Aorta (tissue), 5 donors: ENCODE measurements at regions not wholly inside any gene's neighbourhood (a gene's known extent, or its start where the extent isn't known, plus 50 kb on each side); places are given as distances from the start of the nearest gene placed in this dataset.

Experiments
- ATAC-seq: fragments of 200-7000 bp; cut with Tn5 transposase; one replicate; pipeline ENCODE4 v1.9.1; 2022; ENCODE audit warnings: moderate library complexity; ENCODE audit not compliant: low FRiP score
- DNase-seq, 2 donors: peaks; one replicate each; pipeline ENCODE4 v3.0.0-alpha.2; 2020
- H3K27ac ChIP-seq, 2 donors: one replicate each; pipeline ENCODE4 v1.5.1; 2013; ENCODE audit warnings: low read length in 2 of 2, mild to moderate bottlenecking in 2 of 2, moderate library complexity in 2 of 2, control low read depth in 1 of 2, inconsistent platforms in 1 of 2, low read depth in 1 of 2
- H3K27me3 ChIP-seq, 2 donors: one replicate each; pipeline ENCODE4 v1.6.1; 2013; ENCODE audit warnings: control low read depth in 1 of 2, low read length in 1 of 2, mild to moderate bottlenecking in 1 of 2, moderate library complexity in 1 of 2; ENCODE audit not compliant: insufficient read depth in 2 of 2, control insufficient read depth in 1 of 2
- H3K36me3 ChIP-seq, 2 donors: one replicate each; pipeline ENCODE4 v1.6.1; 2013; ENCODE audit warnings: control low read depth in 1 of 2, low read length in 1 of 2, mild to moderate bottlenecking in 1 of 2; ENCODE audit not compliant: insufficient read depth in 2 of 2, control insufficient read depth in 1 of 2
- H3K4me1 ChIP-seq, 2 donors: one replicate each; pipeline ENCODE4 v1.6.1; 2013; ENCODE audit warnings: low read length in 2 of 2, control low read depth in 1 of 2, mild to moderate bottlenecking in 1 of 2, moderate library complexity in 1 of 2; ENCODE audit not compliant: insufficient read depth in 2 of 2, control insufficient read depth in 1 of 2
- H3K4me3 ChIP-seq, 2 donors: one replicate each; pipeline ENCODE4 v1.5.1; 2013; ENCODE audit warnings: low read length in 2 of 2, control low read depth in 1 of 2, mild to moderate bottlenecking in 1 of 2
- H3K9me3 ChIP-seq: one replicate; pipeline ENCODE4 v1.6.1; 2013; ENCODE audit warnings: mild to moderate bottlenecking, low read length; ENCODE audit not compliant: control insufficient read depth
- WGBS, 2 donors: extraction: QIAGEN DNeasy Blood & Tissue Kit; methylation state at CpG; one replicate each; pipeline ENCODE4 v1.1.7; 2013; 5-methylcytosine and 5-hydroxymethylcytosine counted together
- intact Hi-C, 2 donors: fragments of 100-400 bp; cut with DNase I; formaldehyde crosslinking; loops; one replicate each; pipeline versions ENCODE4 v1.14.2 to v1.15.0; 2022
- donor health status: healthy with polysubstance abuse.
- donor health status: Bipolar disorder and iron deficiency.
- donor health status: DM: no; HTN: no; CAD: no.
- donor health status: DM: no; HTN: no; CAD: no.
- donor health status: DM: yes; HTN: yes; CAD: no.

DNA sequence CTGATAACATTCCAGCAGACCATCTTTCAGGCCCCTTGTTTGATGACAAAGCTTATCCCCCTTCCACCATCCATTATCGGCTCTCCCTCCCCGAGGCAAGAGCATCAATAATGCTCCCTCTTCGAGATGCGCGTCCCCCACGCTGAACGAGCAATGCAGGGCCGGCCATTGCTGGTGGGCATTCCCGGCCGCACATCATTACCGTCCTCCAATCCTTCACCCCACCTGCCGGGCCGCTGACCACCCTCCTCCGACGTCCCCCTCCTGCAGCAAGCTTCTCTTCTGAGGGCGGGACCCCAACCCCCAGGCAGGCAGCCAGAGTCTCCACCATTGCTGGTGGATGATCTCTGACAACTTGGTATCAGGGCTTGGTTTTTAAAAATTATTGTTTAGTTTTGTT lies 208.6 kb downstream of the SMAD2 start:
- no peak overlapping the region for H3K27ac ChIP-seq
- intact Hi-C loops = no loop called here
- DNase-seq = no peak

DNA sequence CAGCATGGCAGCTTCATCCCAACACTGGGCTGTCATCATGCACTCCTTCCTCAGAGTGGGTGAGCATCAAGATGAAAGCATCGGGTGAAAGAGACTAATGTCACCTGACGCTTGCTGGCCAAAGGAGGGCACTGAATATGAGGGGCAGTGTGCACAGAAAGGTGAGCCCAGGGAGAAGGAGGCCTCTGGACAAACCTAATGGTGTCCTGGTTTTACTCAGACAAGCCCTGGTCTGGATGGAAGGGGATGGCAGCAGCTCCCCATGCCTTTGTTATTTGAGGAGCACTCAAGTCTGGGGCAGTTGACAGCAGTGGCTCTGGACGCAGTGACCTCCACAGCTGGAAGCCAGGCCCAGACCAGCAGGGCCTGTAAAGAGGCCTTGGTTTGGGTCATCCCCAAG lies 209.7 kb downstream of the SMAD2 start:
- Histone ChIP-seq H3K27ac (no peak overlapping the region), H3K27me3 (no peaks in the 10 kb centered on the region), H3K4me3 (no peak overlapping the region), H3K36me3 (no peaks in the 10 kb centered on the region), H3K9me3 (no peaks in the 10 kb centered on the region), H3K4me1 (no peaks in the 10 kb centered on the region)
- 75 to 76% methylated on average over 3 of the region's 3 CpGs for WGBS, 2 donors
- intact Hi-C loops = no loop called here
- no peak for DNase-seq
- no peak for ATAC-seq

More for the DNA sequence above, 208.6 kb downstream of the SMAD2 start:
- H3K27me3 ChIP-seq = no peaks in the 10 kb centered on the region
- H3K4me3 ChIP-seq = no peak overlapping the region
- no peaks in the 10 kb centered on the region for H3K9me3 ChIP-seq
- no peaks in the 10 kb centered on the region for H3K36me3 ChIP-seq
- H3K4me1 ChIP-seq = no peaks in the 10 kb centered on the region
- no peak for ATAC-seq
- 71 to 78% methylated on average over 16 of the region's 16 CpGs for WGBS, 2 donors

DNA sequence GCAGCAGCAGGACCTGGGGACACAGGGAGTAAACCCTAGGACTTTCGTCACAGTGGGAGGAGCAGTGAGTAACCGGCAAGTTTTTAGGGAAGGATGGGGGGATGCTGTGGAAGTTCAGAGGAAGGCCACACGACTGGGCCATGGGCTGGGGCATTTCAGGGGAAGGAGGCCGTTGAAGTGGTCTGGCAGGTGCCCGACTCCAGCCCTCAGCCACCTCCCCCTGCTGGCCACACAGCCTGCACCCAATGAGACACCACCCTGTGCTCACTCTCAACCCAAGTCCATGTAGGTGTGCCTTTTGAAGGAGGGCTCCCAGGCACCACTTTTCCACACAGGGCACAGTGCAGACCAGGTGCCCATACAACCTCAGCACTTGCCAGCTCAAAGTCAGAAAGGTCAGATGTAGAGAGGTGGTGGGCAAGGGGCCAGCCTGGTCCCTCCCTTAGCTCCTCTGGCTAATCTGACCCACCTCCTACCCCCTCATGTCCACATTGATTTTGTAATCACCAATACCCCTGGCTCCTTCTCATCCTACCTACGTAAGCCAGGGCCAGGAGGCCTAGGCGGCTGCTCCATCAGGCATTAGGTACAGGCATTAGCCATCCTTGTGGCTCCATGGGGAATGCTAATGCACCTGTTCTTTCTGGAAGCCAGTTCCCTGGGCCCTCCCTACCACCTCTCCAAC lies 211.2 kb downstream of the SMAD2 start:
- Histone ChIP-seq H3K9me3 (no peaks in the 10 kb centered on the region), H3K4me3 (no peak overlapping the region), H3K27ac (no peak overlapping the region), H3K4me1 (no peaks in the 10 kb centered on the region), H3K36me3 (no peaks in the 10 kb centered on the region), H3K27me3 (no peaks in the 10 kb centered on the region)
- no peak for DNase-seq
- intact Hi-C loops = no loop called here
- ATAC-seq = no peak
- 78 to 87% methylated on average over 7 of the region's 7 CpGs for WGBS, 2 donors

DNA sequence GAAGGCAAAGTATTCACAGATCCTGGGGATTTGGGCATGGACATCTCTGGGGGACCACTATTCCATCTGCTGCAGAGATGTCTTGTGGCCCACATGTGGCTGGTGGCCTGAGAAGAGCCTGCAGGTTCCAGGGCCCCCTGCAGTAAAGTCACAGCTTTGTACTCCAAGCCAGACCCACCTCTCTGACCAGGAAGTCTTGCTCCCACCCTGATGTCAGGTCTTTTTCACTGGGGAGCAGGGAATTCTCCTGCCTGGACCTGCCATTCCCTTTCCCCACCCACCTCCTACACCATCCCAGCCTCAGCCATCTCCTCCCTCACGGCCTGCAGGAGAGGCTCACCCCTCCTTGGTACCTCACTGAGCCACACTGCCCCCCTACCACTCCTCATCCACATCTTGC lies 211.8 kb downstream of the SMAD2 start:
- Histone ChIP-seq H3K4me1 (no peaks in the 10 kb centered on the region), H3K27ac (no peak overlapping the region), H3K4me3 (no peak overlapping the region), H3K9me3 (no peaks in the 10 kb centered on the region), H3K27me3 (no peaks in the 10 kb centered on the region), H3K36me3 (no peaks in the 10 kb centered on the region)
- intact Hi-C loops = no loop called here
- DNase-seq (no peak), ATAC-seq (no peak)
- 63 to 72% methylated on average over 1 of the region's 1 CpG for WGBS, 2 donors

DNA sequence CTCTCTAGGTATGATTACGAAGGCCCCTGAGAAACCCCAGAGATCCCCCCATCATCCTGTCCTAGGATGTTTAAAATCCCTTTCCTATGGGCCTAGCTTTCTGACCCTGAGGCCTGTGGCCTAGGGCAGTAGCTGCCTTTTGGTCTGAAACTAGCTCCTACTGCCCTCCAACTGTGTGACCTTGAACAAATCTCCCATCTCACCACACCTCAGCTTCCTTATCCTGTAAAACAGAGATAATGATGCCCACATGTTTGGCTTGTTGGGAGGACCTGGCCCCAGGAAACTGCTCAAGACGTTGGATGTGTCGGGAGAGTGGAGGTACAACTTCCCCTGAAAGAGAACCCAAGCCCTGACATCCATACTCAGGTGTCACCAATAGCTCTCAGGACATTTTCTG lies 213.2 kb downstream of the SMAD2 start:
- DNase-seq (no peak), ATAC-seq (no peak)
- WGBS, 2 donors = 78 to 83% methylated on average over 3 of the region's 3 CpGs
- intact Hi-C loops = no loop called here
- no peaks in the 10 kb centered on the region for H3K36me3 ChIP-seq
- H3K4me3 ChIP-seq = no peak overlapping the region
- H3K9me3 ChIP-seq = no peaks in the 10 kb centered on the region
- no peaks in the 10 kb centered on the region for H3K4me1 ChIP-seq
- no peaks in the 10 kb centered on the region for H3K27me3 ChIP-seq
- H3K27ac ChIP-seq = no peak overlapping the region

DNA sequence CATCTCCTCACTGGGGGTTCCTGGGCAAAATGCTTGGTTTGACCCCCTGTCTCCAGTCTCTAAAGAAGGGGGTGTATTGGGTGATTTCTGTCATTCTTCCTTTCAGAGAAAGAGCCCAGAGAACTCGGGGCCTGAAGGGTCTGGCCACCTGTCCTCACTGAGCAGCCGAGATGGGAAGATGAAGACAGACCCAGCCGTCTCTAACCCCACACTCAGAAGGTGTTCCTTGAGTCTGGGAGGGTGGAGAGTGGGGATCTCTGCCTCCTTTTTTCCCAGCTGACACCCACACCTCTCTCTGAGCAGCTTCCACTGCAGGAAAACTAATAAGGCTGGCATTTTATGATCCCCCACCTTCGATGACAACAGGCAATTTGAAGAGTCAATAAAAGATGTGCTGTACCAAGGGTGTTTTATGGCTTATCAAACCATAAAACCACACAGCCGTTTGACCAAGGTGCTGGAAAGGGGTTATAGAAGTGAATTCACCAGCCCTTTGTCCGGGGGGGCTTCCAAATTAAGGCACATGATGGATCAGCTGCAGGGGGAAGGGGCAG lies 213.8 kb downstream of the SMAD2 start:
- no peak for ATAC-seq
- 35 to 46% methylated on average over 6 of the region's 6 CpGs for WGBS, 2 donors
- no peak for DNase-seq
- intact Hi-C loops = no loop called here
- Histone ChIP-seq H3K27me3 (no peaks in the 10 kb centered on the region), H3K4me3 (no peak overlapping the region), H3K9me3 (no peaks in the 10 kb centered on the region), H3K36me3 (no peaks in the 10 kb centered on the region), H3K27ac (no peak overlapping the region), H3K4me1 (no peaks in the 10 kb centered on the region)

DNA sequence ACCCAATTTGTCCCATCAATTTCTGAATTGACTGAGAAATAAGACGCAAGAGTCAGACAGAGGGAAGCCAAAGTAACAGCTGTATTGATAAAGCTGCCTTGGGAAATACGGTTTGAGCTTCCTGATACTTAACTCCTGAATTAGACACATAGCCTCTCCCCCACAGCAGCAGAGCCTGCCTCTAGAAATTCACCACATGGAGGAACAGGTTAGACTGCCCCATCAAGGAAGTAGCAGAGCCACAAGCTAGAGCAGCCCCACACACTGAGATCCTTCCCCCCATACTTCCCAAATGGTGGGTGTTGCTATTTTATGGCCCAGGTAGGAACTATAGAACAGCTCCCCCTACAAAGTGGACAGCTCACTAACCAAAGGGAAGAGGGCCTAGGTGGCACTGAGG lies 220.0 kb downstream of the SMAD2 start:
- no peaks in the 10 kb centered on the region for H3K27me3 ChIP-seq
- 78 to 84% methylated on average over 2 of the region's 2 CpGs for WGBS, 2 donors
- ATAC-seq (no peak), DNase-seq (no peak)
- H3K27ac ChIP-seq = no peak overlapping the region
- H3K4me1 ChIP-seq = no peaks in the 10 kb centered on the region
- H3K4me3 ChIP-seq = no peak overlapping the region
- intact Hi-C loops = no loop called here
- H3K9me3 ChIP-seq = no peaks in the 10 kb centered on the region
- H3K36me3 ChIP-seq = no peaks in the 10 kb centered on the region

DNA sequence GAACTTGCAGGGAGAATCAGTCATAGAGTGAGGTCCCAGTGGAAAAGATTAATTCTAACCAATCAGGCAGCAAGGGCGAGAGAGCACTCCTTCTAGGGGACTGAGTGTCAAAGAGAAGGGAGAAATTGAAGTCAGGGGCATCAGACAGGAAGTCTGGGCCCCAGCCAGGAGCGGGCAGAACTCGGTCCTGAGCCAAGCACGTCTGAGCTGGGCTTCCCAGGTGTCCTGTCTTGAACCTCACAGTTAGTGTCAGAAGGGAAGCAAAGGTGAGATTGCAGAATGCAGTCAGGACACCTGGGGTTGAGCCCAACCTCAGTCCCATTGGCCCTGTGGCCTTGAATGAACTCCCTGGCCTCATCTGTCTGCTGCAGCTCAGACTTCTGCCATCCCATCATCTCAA lies 220.9 kb downstream of the SMAD2 start:
- ATAC-seq = no peak

DNA sequence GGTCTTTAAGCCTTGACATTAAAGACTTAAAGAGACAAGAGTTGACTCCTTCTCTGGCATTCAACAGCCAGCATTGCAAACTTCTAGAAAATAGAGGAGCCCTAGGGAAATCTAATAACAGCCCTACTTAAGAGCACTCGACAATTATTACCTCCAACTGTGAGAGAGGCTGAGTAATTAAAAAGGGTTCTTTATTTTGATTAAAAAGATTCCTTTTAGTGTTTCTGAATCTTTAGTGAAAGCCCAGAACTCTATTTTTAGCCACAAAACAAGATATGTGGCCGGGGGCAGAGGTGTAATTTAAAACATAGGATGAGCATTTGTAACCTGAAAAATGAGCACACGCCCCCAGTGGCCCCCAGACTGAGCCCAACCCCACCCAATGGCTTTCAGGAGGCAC lies 222.3 kb downstream of the SMAD2 start:
- no peak for ATAC-seq

More for the DNA sequence above, 220.9 kb downstream of the SMAD2 start:
- Histone ChIP-seq H3K27me3 (no peaks in the 10 kb centered on the region), H3K9me3 (peaks cover under 1% of the 10 kb centered on the region), H3K36me3 (no peaks in the 10 kb centered on the region), H3K4me1 (no peaks in the 10 kb centered on the region), H3K27ac (no peak overlapping the region), H3K4me3 (no peak overlapping the region)
- DNase-seq = no peak
- intact Hi-C loops = no loop called here
- WGBS, 2 donors = 54 to 63% methylated on average over 4 of the region's 4 CpGs

More for the DNA sequence above, 222.3 kb downstream of the SMAD2 start:
- Histone ChIP-seq H3K27ac (no peak overlapping the region), H3K36me3 (no peaks in the 10 kb centered on the region), H3K4me1 (no peaks in the 10 kb centered on the region), H3K9me3 (peaks cover 4% of the 10 kb centered on the region), H3K27me3 (no peaks in the 10 kb centered on the region), H3K4me3 (no peak overlapping the region)
- 57 to 65% methylated on average over 3 of the region's 3 CpGs for WGBS, 2 donors
- intact Hi-C loops = no loop called here
- no peak for DNase-seq
